ENCODE measurements at regions not wholly inside any gene's neighbourhood (a gene's known extent, or its start where the extent isn't known, plus 50 kb on each side); places are given as distances from the start of the nearest gene placed in this dataset.

GRCh38 chrX:69051901-69052300 lies 113.4 kb downstream of the PJA1 start:
- H2AFZ ChIP-seq, result no peak overlapping the region
- no peak for TF ChIP-seq CTCF (IDR thresholded peaks at IDR 0.05)
- H3K9ac ChIP-seq, result no peak overlapping the region
- no peak overlapping the region for H3K4me3 ChIP-seq (ENCODE audit: low read depth, low read length)
- H3K79me2 ChIP-seq, result no peaks in the 10 kb centered on the region
- no peak overlapping the region for H3K4me2 ChIP-seq (ENCODE audit: low read length)
- H3K27me3 ChIP-seq (ENCODE audit: control insufficient read depth, insufficient read depth, low read length), result no peaks in the 10 kb centered on the region
- H3K9me3 ChIP-seq (ENCODE audit: control insufficient read depth, low read length), result no peaks in the 10 kb centered on the region
- no peaks in the 10 kb centered on the region for H3K4me1 ChIP-seq
- no peaks in the 10 kb centered on the region for H3K36me3 ChIP-seq (ENCODE audit: control insufficient read depth, insufficient read depth, low read length)
- no peak overlapping the region for H3K27ac ChIP-seq

- Histone ChIP-seq H2AFZ (no peak overlapping the region), H3K36me3 (ENCODE audit: control insufficient read depth, insufficient read depth, low read length) (no peaks in the 10 kb centered on the region), H3K27me3 (ENCODE audit: control insufficient read depth, insufficient read depth, low read length) (no peaks in the 10 kb centered on the region), H3K27ac (no peak overlapping the region), H3K4me2 (ENCODE audit: low read length) (no peak overlapping the region), H3K9me3 (ENCODE audit: control insufficient read depth, low read length) (no peaks in the 10 kb centered on the region), H3K4me1 (no peaks in the 10 kb centered on the region), H3K9ac (no peak overlapping the region), H3K79me2 (no peaks in the 10 kb centered on the region), H3K4me3 (ENCODE audit: low read depth, low read length) (no peak overlapping the region)
- no peak for TF ChIP-seq CTCF (IDR thresholded peaks at IDR 0.05)
These were observed 115.0 kb downstream of the PJA1 start for GRCh38 chrX:69050051-69050765.

GRCh38 chrX:69046996-69047490 lies 118.2 kb downstream of the PJA1 start:
- TF ChIP-seq CTCF (IDR thresholded peaks at IDR 0.05), result no peak
- Histone ChIP-seq H3K27me3 (ENCODE audit: control insufficient read depth, insufficient read depth, low read length) (no peaks in the 10 kb centered on the region), H3K27ac (no peak overlapping the region), H3K4me2 (ENCODE audit: low read length) (no peak overlapping the region), H3K36me3 (ENCODE audit: control insufficient read depth, insufficient read depth, low read length) (no peaks in the 10 kb centered on the region), H2AFZ (no peak overlapping the region), H3K9me3 (ENCODE audit: control insufficient read depth, low read length) (no peaks in the 10 kb centered on the region), H3K4me1 (no peaks in the 10 kb centered on the region), H3K79me2 (no peaks in the 10 kb centered on the region), H3K9ac (no peak overlapping the region), H3K4me3 (ENCODE audit: low read depth, low read length) (no peak overlapping the region)

- Histone ChIP-seq H3K4me2 (ENCODE audit: low read length) (no peak overlapping the region), H3K79me2 (no peaks in the 10 kb centered on the region), H3K4me3 (ENCODE audit: low read depth, low read length) (no peak overlapping the region), H3K27me3 (ENCODE audit: control insufficient read depth, insufficient read depth, low read length) (no peaks in the 10 kb centered on the region), H3K4me1 (no peaks in the 10 kb centered on the region), H3K9me3 (ENCODE audit: control insufficient read depth, low read length) (no peaks in the 10 kb centered on the region), H3K9ac (no peak overlapping the region), H2AFZ (no peak overlapping the region), H3K36me3 (ENCODE audit: control insufficient read depth, insufficient read depth, low read length) (no peaks in the 10 kb centered on the region), H3K27ac (no peak overlapping the region)
- no peak for TF ChIP-seq CTCF (IDR thresholded peaks at IDR 0.05)
These were observed 119.5 kb downstream of the PJA1 start for GRCh38 chrX:69045616-69046345.

All from parathyroid adenoma (tissue), 2 donors.